Epithelial cell of proximal tubule (primary cell): ENCODE measurements at regions not wholly inside any gene's neighbourhood (a gene's known extent, or its start where the extent isn't known, plus 50 kb on each side); places are given as distances from the start of the nearest gene placed in this dataset.

Experiments
- DNase-seq: peaks from one replicate; pipeline ENCODE4 v3.0.0-alpha.2; 2011; ENCODE audit warnings: low read depth
- H3K4me3 ChIP-seq: 2 replicates; pipeline ENCODE4 v1.5.1; 2011; ENCODE audit warnings: low read depth, mild to moderate bottlenecking, low read length
- TF ChIP-seq, protein P1 (sequence below): conservative IDR thresholded peaks from 2 replicates; pipeline ENCODE4 v1.5.1; 2012; ENCODE audit warnings: low read depth, mild to moderate bottlenecking, low read length

DNA sequence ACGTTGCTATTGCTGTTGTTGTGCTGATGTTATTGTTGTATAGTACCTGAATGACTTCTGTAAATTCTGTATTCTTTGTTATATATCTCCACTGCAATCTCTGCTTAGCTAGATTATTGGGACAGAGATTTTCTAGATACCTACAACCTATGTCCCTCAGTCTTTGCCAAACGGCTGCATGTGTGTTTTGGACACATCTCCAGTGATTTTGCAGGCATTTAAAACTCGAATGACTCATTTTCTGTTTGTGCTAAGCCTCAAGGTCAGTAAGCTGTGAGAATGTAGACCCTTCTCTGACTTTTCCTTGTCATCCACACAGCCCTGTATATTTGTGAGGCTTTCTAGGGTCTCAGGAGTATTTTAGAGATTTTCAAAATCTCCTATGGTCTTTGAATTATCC lies 410.7 kb downstream of the POM121L12 start:
- DNase-seq: no peak
- H3K4me3 ChIP-seq: no peak overlapping the region
- TF ChIP-seq, protein P1, sequence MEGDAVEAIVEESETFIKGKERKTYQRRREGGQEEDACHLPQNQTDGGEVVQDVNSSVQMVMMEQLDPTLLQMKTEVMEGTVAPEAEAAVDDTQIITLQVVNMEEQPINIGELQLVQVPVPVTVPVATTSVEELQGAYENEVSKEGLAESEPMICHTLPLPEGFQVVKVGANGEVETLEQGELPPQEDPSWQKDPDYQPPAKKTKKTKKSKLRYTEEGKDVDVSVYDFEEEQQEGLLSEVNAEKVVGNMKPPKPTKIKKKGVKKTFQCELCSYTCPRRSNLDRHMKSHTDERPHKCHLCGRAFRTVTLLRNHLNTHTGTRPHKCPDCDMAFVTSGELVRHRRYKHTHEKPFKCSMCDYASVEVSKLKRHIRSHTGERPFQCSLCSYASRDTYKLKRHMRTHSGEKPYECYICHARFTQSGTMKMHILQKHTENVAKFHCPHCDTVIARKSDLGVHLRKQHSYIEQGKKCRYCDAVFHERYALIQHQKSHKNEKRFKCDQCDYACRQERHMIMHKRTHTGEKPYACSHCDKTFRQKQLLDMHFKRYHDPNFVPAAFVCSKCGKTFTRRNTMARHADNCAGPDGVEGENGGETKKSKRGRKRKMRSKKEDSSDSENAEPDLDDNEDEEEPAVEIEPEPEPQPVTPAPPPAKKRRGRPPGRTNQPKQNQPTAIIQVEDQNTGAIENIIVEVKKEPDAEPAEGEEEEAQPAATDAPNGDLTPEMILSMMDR: no peak

DNA sequence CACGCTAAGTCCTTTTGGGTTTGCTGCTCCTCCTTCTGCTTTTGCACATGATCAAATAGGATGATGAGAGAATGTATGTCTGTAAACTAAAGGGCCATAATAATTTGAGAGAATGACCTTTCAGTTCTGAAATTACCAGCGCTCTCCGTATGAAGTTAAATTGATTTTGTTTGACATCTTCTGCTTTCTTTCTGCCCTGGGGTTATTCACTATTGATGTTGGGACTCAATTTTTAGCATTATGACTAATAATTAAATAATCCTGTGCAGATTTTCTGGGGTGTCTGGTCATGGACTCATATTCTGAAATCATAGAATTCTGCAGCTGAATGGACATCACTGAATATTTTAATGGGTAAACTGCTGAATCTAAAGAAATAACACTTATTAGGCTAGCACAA lies 423.2 kb downstream of the POM121L12 start:
- no peak for DNase-seq
- no peak overlapping the region for H3K4me3 ChIP-seq
- TF ChIP-seq, protein P1: no peak

DNA sequence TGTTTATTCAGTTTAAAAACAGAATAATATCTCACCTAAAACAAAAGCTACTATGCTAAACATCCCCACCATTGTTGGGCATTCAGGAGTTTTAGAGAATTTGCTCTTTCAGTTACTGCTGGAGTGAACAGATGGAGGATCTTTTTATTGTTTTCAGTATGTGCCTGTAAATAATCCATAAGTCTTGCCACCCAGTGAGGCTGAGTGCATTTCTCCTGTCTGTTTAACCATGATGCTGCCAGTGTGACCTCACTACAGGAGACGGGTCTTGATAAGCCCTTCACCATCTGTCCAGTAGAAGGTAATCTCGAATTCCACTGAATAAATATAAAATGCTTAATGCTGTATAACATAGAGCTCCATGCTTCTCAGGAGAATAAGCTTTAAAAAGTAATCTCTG lies 430.9 kb downstream of the POM121L12 start:
- DNase-seq: no peak
- TF ChIP-seq, protein P1: no peak
- no peak overlapping the region for H3K4me3 ChIP-seq

DNA sequence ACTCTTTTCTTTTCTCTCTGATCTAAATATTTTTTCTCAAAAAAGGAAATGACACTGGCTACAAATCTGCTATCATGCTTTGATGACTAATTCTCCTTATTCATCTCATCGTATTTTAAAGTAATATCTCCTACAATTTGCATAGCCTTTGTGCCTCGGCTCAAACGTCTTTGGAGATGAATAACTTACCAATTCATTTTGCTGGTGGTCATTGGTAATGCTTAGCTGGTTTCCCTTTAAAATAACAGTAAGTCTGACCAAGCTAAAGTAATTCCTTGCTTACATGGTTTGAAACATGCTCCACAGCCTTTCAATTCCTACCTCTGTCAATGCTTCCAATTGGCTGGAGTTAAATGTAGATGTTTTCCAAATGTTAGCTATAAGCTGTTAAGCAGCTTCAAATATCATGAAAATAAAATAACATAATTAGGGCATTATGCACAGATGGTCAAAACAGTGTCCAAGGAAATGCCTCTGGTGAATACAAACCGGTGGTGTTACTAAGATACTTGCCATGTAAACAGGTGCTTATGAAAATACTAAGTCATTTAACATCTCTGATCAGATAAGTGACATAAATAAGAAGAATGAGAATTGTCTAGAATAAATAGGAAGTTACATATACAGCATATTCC lies 435.0 kb downstream of the POM121L12 start:
- DNase-seq: no peak
- no peak overlapping the region for H3K4me3 ChIP-seq
- TF ChIP-seq, protein P1: no peak

DNA sequence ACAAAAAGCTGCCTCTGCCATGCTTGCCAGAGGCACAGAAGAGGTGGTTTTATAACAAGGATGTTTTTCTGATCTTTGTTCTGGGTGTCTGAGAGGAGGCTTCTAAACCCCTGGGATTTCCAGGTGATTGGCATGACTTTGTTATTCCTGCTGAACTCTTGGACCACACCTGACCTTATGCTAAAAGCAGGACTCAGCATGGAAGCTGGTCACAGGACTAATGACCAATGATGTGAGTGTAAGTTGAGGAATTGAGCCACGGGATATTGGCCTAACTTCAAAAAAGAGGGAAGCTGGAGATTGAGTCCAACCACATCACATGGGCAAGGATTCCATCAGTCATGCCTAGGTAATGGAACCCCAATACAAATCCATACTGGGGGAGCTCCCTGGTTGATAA lies 437.9 kb downstream of the POM121L12 start:
- DNase-seq: peak; percentile 79
- H3K4me3 ChIP-seq: no peak overlapping the region
- TF ChIP-seq, protein P1: no peak

DNA sequence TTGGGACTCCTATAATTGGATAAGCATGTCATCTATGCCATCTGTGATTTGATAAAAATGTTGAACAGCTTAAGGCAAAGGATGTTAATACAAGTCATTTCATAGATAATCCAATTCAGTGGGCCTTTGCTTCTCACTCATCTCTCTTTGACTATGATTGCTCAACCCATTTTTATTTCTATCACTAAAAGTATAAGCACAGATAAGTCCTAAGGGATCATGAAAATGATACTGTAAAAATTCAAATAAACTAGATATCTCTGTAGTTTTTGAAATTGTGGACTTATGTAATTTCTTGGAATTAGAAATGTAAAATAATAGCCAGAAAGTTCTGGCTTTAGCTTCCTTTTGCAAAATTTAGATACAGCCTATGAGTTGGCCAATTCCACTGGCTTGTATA lies 440.3 kb downstream of the POM121L12 start:
- DNase-seq: no peak

DNA sequence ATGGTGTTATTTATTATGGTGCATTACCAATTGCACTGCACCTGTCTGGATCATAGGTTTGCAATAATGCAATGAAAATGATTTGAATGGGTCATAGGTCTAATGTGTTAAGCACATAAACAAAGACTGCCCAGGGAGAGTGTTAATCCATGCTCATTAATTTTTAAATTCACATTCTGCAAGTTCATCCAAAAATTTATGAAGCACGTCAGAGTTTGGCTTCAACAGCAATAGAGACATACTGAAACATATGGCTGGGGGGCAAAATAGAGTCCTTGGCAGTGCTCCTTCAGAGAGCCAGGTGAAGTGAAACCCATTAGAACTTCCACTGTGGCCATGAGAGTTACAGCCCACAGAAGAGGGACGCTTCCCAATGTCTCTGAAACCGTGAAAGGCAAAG lies 441.1 kb downstream of the POM121L12 start:
- DNase-seq: no peak
- H3K4me3 ChIP-seq: no peak overlapping the region
- TF ChIP-seq, protein P1: no peak

More for the DNA sequence above, 440.3 kb downstream of the POM121L12 start:
- H3K4me3 ChIP-seq: no peak overlapping the region
- TF ChIP-seq, protein P1: no peak
